ENCODE measurements at regions not wholly inside any gene's neighbourhood (a gene's known extent, or its start where the extent isn't known, plus 50 kb on each side); places are given as distances from the start of the nearest gene placed in this dataset.
"Not testable (repeated sequence)": the region's sequence is repeated elsewhere in the genome, so short reads cannot be mapped to it uniquely, and the experiment has no call there.

DNA sequence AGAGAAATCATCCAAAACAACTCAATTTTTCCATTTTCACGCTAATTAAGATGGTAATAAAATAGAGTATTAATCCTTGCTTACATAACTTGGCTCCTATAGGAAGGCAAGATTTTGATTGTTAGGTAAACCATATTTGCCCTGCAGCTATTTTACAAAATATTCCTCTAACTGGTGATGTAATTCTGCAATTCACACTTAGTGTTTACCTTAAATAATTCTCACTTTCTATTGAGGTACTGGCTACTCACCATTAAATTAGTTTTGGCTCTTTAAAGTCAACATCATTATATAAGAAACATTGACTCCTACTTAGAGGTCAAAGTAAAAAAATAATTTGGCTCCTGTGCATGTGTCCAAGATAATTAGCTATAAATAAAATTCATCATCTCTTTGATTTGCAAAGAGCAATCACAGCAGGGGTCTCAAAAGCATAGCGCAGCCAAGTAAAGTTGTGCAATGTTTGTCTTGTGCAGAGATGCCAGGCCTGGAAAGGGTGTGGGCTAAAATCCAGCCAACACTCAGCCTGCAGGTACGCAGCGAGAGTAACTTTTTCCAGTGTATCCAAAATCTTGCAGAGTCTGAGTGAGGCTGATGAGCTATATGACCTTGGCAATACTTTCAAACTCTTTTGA, 501.2 kb downstream of the MMUT start:
- DNase-seq (ENCODE audit: low spot score) (no peak), ATAC-seq (ENCODE audit: low FRiP score) (no peak)
- TF ChIP-seq, protein P1, sequence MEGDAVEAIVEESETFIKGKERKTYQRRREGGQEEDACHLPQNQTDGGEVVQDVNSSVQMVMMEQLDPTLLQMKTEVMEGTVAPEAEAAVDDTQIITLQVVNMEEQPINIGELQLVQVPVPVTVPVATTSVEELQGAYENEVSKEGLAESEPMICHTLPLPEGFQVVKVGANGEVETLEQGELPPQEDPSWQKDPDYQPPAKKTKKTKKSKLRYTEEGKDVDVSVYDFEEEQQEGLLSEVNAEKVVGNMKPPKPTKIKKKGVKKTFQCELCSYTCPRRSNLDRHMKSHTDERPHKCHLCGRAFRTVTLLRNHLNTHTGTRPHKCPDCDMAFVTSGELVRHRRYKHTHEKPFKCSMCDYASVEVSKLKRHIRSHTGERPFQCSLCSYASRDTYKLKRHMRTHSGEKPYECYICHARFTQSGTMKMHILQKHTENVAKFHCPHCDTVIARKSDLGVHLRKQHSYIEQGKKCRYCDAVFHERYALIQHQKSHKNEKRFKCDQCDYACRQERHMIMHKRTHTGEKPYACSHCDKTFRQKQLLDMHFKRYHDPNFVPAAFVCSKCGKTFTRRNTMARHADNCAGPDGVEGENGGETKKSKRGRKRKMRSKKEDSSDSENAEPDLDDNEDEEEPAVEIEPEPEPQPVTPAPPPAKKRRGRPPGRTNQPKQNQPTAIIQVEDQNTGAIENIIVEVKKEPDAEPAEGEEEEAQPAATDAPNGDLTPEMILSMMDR (IDR thresholded peaks at IDR 0.05) = no peak

DNA sequence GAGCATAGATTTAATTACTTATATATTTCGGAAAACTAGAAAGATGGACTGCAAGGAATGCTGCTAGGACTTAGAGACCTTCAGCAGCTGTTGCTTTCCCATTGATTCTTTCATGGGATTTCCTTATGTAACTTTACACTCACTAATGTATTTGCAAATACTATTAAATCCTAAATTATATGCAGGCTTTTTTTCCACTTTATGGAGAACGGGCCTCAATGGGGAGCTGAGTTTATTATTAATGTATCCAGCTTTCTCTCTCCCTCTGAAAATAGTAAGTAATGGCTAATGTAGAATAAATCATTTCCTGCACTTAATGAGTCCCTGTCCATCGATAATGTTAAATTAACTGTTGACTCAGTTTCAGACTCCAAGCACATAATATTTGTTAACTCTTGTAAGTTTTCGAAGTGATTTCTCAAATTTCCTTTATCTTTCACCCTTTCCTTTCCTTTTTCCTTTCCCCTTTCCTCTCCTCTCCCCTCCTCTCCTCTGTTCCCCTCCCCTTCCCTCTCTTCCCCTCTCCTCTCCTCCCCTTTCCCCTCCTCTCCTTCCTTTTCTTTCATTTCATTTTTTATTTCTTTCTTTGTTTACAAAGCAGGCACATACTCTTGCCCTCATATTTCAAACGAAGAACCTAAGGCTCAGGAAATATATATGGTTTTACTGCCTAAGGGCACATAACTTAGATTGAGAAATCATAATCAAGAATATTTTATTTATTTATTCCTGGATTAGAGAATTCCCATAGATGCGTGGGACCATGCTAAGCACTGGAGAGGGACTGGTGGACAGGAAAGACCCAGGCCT, 503.6 kb downstream of the MMUT start:
- TF ChIP-seq, protein P1 (IDR thresholded peaks at IDR 0.05) = no peak
- ATAC-seq (ENCODE audit: low FRiP score) = no peak

DNA sequence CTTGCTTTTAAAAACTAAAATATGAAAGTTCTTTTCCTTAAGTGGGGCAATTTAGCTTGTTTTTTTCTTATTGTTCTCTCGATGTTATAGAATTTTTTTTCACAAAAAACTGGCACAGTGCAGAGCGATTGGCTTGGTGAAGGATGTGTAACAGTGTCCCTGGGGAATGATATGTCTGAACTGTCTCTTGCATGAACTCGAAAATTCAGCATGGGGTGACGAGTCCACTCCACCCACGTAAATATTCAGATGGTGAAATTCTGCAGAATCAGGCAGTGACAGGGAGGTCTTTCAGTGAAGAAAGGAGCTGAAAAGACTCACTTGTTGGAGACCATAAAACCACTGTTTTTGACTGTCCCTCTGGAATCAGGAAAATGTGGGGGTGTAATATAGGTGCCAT, 505.3 kb downstream of the MMUT start:
- ATAC-seq (ENCODE audit: low FRiP score) (no peak), DNase-seq (ENCODE audit: low spot score) (no peak)
- TF ChIP-seq, protein P1 (IDR thresholded peaks at IDR 0.05) = no peak

More for the DNA sequence above, 503.6 kb downstream of the MMUT start:
- no peak for DNase-seq (ENCODE audit: low spot score)

DNA sequence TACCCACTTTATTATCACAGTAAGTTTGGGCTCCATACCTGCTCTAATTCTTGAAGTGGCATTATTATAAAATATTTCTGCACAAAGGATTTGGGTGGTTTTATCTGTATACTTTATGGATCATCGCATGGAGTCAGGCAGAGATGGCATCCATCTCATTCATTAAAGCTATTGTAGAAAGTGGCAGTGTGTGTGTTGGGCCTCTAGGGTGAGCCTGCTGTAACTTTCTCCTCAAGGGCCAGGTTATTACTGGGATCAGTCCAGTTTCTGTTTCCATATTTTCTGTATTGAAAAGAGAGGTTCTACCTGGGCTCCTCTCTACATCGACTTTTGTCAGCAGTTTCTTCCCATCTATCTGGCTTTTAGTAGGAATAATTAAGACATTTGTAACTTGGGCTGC, 511.1 kb downstream of the MMUT start:
- ATAC-seq (ENCODE audit: low FRiP score) (no peak), DNase-seq (ENCODE audit: low spot score) (no peak)
- TF ChIP-seq, protein P1 (IDR thresholded peaks at IDR 0.05) = no peak

DNA sequence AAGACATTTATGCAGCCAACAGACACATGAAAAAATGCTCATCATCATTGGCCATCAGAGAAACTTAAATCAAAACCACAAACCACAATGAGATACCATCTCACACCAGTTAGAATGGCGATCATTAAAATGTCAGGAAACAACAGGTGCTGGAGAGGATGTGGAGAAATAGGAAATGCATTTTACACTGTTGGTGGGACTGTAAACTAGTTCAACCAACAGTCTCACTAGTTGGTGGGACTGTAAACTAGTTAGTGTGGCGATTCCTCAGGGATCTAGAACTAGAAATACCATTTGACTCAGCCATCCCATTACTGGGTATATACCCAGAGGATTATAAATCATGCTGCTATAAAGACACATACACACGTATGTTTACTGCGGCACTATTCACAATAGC, 518.8 kb downstream of the MMUT start:
- not testable (repeated sequence) for ATAC-seq (ENCODE audit: low FRiP score); DNase-seq (ENCODE audit: low spot score)

DNA sequence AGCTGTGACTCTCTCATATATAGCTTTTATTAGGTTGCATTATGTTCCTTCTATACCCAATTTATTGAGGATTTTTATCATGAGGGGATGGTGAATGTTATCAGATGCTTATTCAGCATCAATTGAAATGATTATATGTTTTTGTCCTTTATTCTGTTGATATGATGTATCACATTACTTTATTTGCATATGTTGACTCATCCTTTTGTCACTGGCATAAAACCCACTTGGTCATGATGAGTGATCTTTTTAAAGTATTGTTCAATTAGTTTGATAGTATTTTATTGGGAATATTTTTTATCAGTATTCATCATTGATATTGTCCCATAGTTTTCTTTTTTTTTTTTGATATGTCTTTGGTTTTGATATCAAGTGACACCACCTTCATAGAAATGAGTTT, 529.9 kb downstream of the MMUT start:
- ATAC-seq (ENCODE audit: low FRiP score) (no peak), DNase-seq (ENCODE audit: low spot score) (no peak)
- TF ChIP-seq, protein P1 (IDR thresholded peaks at IDR 0.05) = no peak

DNA sequence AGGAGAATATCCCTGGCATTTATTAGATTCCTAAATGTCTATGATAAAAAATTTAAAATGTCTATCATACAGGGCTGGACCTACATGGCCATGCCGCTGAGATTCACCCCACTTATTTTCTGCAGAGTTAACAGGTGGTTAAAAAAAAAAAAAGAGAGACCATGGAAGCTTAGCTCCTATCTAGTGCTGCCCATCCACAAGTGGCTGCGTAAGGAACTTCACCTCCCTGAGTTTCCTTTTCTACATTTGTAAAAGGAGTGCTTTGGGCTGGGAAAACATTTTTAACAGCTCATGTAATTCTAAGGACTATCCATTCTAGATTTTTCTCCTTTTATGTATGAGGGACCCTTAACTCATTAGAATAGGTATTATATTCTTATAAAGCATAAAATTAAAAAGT, 534.1 kb downstream of the MMUT start:
- TF ChIP-seq, protein P1 (IDR thresholded peaks at IDR 0.05) = no peak
- DNase-seq (ENCODE audit: low spot score) (no peak), ATAC-seq (ENCODE audit: low FRiP score) (no peak)

Data from omental fat pad (tissue), 3 donors.